Keratinocyte (primary cell): ENCODE measurements at regions not wholly inside any gene's neighbourhood (a gene's known extent, or its start where the extent isn't known, plus 50 kb on each side); places are given as distances from the start of the nearest gene placed in this dataset.

Experiments
- DNase-seq: peaks from one replicate; pipeline ENCODE4 v3.0.0-alpha.2; 2011; ENCODE audit warnings: low read depth, missing footprints, low spot score
- FAIRE-seq: peaks from 2 replicates; lab custom pipeline; 2011; peaks lifted over from hg19 to GRCh38; lab: Jason Lieb, UNC
- H2AFZ ChIP-seq: 2 replicates; pipeline ENCODE4 v1.6.0; 2012; ENCODE audit warnings: low read length, control low read depth, inconsistent platforms; ENCODE audit not compliant: control insufficient read depth
- H3K27ac ChIP-seq: 2 replicates; pipeline ENCODE4 v1.5.1; 2011; ENCODE audit warnings: low read length; ENCODE audit not compliant: control insufficient read depth, insufficient read depth
- H3K27me3 ChIP-seq: 3 replicates; pipeline ENCODE4 v1.6.0; 2011; ENCODE audit warnings: low read length; ENCODE audit not compliant: control insufficient read depth, insufficient read depth; ENCODE audit errors: extremely low read depth
- H3K36me3 ChIP-seq, 2 experiments: 2 replicates in 1 of 2; 3 replicates in 1 of 2; pipeline ENCODE4 v1.5.1; 2011; ENCODE audit warnings: low read length in 2 of 2, mild to moderate bottlenecking in 1 of 2; ENCODE audit not compliant: control insufficient read depth in 2 of 2, insufficient read depth in 2 of 2; ENCODE audit errors: extremely low read depth in 1 of 2
- H3K4me1 ChIP-seq: 3 replicates; pipeline ENCODE4 v1.5.1; 2011; ENCODE audit warnings: low read length; ENCODE audit not compliant: control insufficient read depth, insufficient read depth; ENCODE audit errors: extremely low read depth
- H3K4me2 ChIP-seq: 3 replicates; pipeline ENCODE4 v1.6.0; 2011; ENCODE audit warnings: low read depth, low read length; ENCODE audit not compliant: control insufficient read depth, insufficient read depth; ENCODE audit errors: extremely low read depth
- H3K4me3 ChIP-seq, 3 experiments: fragments of 200-600 bp in 1 of 3; sonication (generic) in 1 of 3; 2 replicates in 2 of 3; 3 replicates in 1 of 3; pipeline ENCODE4 v1.5.1; 2011 to 2016; ENCODE audit warnings: low read length in 3 of 3, mild to moderate bottlenecking in 3 of 3, control low read depth in 2 of 3, inconsistent platforms in 1 of 3, low read depth in 1 of 3, mixed read lengths in 1 of 3, mixed run types in 1 of 3, moderate library complexity in 1 of 3; ENCODE audit not compliant: control insufficient read depth in 2 of 3, insufficient read depth in 2 of 3; ENCODE audit errors: extremely low read depth in 1 of 3
- H3K79me2 ChIP-seq: 2 replicates; pipeline ENCODE4 v1.6.0; 2012; ENCODE audit warnings: low read length; ENCODE audit not compliant: control insufficient read depth, insufficient read depth
- H3K9ac ChIP-seq: 3 replicates; pipeline ENCODE4 v1.6.0; 2011; ENCODE audit warnings: low read length; ENCODE audit not compliant: control insufficient read depth, insufficient read depth; ENCODE audit errors: extremely low read depth
- H3K9me1 ChIP-seq: 3 replicates; pipeline ENCODE4 v1.6.0; 2011; ENCODE audit warnings: low read length; ENCODE audit not compliant: control insufficient read depth, insufficient read depth; ENCODE audit errors: extremely low read depth
- H3K9me3 ChIP-seq: 2 replicates; pipeline ENCODE4 v1.5.1; 2012; ENCODE audit warnings: low read depth, low read length; ENCODE audit not compliant: control insufficient read depth
- H4K20me1 ChIP-seq: 3 replicates; pipeline ENCODE4 v1.6.0; 2011; ENCODE audit warnings: low read length; ENCODE audit not compliant: control insufficient read depth, insufficient read depth; ENCODE audit errors: extremely low read depth
- EZH2 ChIP-seq: IDR thresholded peaks from one replicate; pipeline ENCODE4 v1.6.1; 2012; ENCODE audit warnings: inconsistent platforms, mild to moderate bottlenecking, low read length, moderate library complexity
- dilution Hi-C: fragments of 300-500 bp; cut with MboI; formaldehyde crosslinking; loops from one replicate; pipeline ENCODE4 v1.7.0; 2020; ENCODE audit warnings: low sequenced_read_pairs; ENCODE audit not compliant: extremely low pct_ligation_motif_present
- TF ChIP-seq, protein P1 (sequence below), 3 experiments: IDR thresholded peaks in 1 of 3; conservative IDR thresholded peaks in 1 of 3; optimal IDR thresholded peaks in 1 of 3; 2 replicates in 2 of 3; 3 replicates in 1 of 3; pipeline versions ENCODE3 to v1.5.1; 2011; ENCODE audit warnings: low read length in 3 of 3, mild to moderate bottlenecking in 3 of 3, moderate library complexity in 2 of 3, control low read depth in 1 of 3, inconsistent platforms in 1 of 3; ENCODE audit not compliant: insufficient read depth in 2 of 3; ENCODE audit errors: extremely low read depth in 1 of 3

DNA sequence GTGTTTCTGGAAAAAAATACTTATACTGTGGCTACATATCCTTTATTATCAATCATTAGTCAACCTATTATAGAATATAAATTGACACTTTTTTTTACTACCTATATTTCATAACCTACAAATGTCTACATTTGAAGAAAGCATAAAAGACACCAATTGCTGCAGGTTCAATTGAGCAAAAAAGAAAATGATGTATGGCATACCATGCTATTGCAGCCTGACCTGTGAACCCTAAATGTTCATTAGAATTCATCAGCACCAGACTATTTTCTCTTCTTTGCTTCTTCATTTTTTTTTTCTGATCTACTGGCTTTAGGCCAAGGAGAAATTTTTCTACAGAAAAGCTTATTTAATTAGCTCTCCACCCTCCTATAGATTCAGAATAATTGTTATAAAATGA is 1628.2 kb upstream of the IGFBP7 start:
- Histone ChIP-seq H3K27ac (no peak overlapping the region), H3K9ac (no peak overlapping the region), H3K4me1 (no peaks in the 10 kb centered on the region), H3K9me3 (no peaks in the 10 kb centered on the region), H3K4me3 (no peak overlapping the region), H4K20me1 (no peaks in the 10 kb centered on the region), H3K36me3 (no peaks in the 10 kb centered on the region), H3K79me2 (no peaks in the 10 kb centered on the region), H3K27me3 (no peaks in the 10 kb centered on the region), H3K4me2 (no peak overlapping the region), H2AFZ (no peak overlapping the region), H3K9me1 (no peaks in the 10 kb centered on the region)
- TF ChIP-seq EZH2, result no peak
- TF ChIP-seq, protein P1, sequence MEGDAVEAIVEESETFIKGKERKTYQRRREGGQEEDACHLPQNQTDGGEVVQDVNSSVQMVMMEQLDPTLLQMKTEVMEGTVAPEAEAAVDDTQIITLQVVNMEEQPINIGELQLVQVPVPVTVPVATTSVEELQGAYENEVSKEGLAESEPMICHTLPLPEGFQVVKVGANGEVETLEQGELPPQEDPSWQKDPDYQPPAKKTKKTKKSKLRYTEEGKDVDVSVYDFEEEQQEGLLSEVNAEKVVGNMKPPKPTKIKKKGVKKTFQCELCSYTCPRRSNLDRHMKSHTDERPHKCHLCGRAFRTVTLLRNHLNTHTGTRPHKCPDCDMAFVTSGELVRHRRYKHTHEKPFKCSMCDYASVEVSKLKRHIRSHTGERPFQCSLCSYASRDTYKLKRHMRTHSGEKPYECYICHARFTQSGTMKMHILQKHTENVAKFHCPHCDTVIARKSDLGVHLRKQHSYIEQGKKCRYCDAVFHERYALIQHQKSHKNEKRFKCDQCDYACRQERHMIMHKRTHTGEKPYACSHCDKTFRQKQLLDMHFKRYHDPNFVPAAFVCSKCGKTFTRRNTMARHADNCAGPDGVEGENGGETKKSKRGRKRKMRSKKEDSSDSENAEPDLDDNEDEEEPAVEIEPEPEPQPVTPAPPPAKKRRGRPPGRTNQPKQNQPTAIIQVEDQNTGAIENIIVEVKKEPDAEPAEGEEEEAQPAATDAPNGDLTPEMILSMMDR (optimal IDR thresholded peaks at IDR 0.05 in 1 of 3, IDR thresholded peaks at IDR 0.05 in 1 of 3, conservative IDR thresholded peaks at IDR 0.05 in 1 of 3; ENCODE audit: extremely low read depth in 1 of 3, insufficient read depth in 2 of 3, low read length in 3 of 3), result no peak
- DNase-seq, result no peak
- FAIRE-seq, result no peak
- dilution Hi-C loops, result no loop called here

DNA sequence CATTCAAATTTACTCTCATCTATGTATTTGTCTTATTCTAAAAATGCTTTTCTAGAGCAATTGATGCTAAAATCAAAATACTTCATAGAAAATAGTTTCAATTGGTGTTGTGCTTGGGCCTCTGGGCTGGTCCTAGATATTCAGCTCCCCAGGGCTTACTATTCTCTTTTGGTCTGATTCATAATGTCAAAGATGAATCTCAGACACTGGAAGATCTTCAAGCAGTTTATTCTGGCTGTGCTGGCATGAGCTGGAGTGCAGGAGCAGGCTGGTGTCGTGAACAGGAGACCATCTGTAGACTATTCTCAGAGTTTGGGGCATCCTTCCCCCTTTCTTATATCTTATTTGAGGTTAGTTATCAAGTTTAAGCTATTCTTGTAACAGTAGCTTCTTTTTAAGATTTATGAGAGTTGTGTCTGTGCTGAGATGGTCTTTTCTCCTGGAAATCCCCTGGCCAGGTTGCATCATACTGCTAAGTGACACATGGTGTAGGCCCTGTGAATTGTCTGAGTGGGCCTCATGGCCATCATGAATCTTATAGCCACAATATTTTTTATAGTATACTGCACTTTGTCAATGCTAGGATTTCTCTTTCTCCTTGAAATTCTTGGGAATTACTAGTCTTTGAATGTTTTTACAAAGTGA is 1624.0 kb upstream of the IGFBP7 start:
- no peaks in the 10 kb centered on the region for H3K9me1 ChIP-seq
- no peak overlapping the region for H3K9ac ChIP-seq
- no peaks in the 10 kb centered on the region for H3K36me3 ChIP-seq
- H3K4me1 ChIP-seq, result no peaks in the 10 kb centered on the region
- no peaks in the 10 kb centered on the region for H3K9me3 ChIP-seq
- H3K79me2 ChIP-seq, result no peaks in the 10 kb centered on the region
- no peak overlapping the region for H2AFZ ChIP-seq
- dilution Hi-C loops, result no loop called here
- no peak overlapping the region for H3K4me3 ChIP-seq
- no peak overlapping the region for H3K4me2 ChIP-seq
- H3K27ac ChIP-seq, result no peak overlapping the region
- FAIRE-seq (no peak), DNase-seq (no peak)
- H3K27me3 ChIP-seq, result no peaks in the 10 kb centered on the region
- no peaks in the 10 kb centered on the region for H4K20me1 ChIP-seq
- TF ChIP-seq, protein P1 (optimal IDR thresholded peaks at IDR 0.05 in 1 of 3, IDR thresholded peaks at IDR 0.05 in 1 of 3, conservative IDR thresholded peaks at IDR 0.05 in 1 of 3; ENCODE audit: extremely low read depth in 1 of 3, insufficient read depth in 2 of 3, low read length in 3 of 3), result no peak
- no peak for TF ChIP-seq EZH2
